ENCODE measurements at regions not wholly inside any gene's neighbourhood (a gene's known extent, or its start where the extent isn't known, plus 50 kb on each side); places are given as distances from the start of the nearest gene placed in this dataset.

- no peak overlapping the region for H3K4me3 ChIP-seq (ENCODE audit: low read depth, low read length)
- CTCF ChIA-PET, result interaction anchor here (1.6 kb wide), 1 partner anchor 11 kb away, joined by 4 read pairs; no protein-coding TSS in a partner anchor
- no peak for DNase-seq (ENCODE audit: low read depth, low spot score)
- TF ChIP-seq, protein P1, sequence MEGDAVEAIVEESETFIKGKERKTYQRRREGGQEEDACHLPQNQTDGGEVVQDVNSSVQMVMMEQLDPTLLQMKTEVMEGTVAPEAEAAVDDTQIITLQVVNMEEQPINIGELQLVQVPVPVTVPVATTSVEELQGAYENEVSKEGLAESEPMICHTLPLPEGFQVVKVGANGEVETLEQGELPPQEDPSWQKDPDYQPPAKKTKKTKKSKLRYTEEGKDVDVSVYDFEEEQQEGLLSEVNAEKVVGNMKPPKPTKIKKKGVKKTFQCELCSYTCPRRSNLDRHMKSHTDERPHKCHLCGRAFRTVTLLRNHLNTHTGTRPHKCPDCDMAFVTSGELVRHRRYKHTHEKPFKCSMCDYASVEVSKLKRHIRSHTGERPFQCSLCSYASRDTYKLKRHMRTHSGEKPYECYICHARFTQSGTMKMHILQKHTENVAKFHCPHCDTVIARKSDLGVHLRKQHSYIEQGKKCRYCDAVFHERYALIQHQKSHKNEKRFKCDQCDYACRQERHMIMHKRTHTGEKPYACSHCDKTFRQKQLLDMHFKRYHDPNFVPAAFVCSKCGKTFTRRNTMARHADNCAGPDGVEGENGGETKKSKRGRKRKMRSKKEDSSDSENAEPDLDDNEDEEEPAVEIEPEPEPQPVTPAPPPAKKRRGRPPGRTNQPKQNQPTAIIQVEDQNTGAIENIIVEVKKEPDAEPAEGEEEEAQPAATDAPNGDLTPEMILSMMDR (IDR thresholded peaks at IDR 0.05; ENCODE audit: insufficient read depth, low read length, missing control alignments), result no peak
- POLR2A ChIA-PET, result no interaction called here
Measured at GRCh38 chr21:43330306-43330881, 96.5 kb downstream of the SIK1 start.

GRCh38 chr21:43329711-43330269, 97.1 kb downstream of the SIK1 start:
- DNase-seq (ENCODE audit: low read depth, low spot score), result no peak
- no peak overlapping the region for H3K4me3 ChIP-seq (ENCODE audit: low read depth, low read length)
- TF ChIP-seq, protein P1 (IDR thresholded peaks at IDR 0.05; ENCODE audit: insufficient read depth, low read length, missing control alignments), result no peak
- CTCF ChIA-PET, result interaction anchor here (0.9 to 1.6 kb wide), 3 partner anchors 10 to 315 kb away, joined by 3 to 5 read pairs (median 4); no protein-coding TSS in a partner anchor
- POLR2A ChIA-PET, result no interaction called here

GRCh38 chr21:43328958-43329691, 97.8 kb downstream of the SIK1 start:
- CTCF ChIA-PET, result interaction anchor here (0.9 to 1.6 kb wide), 4 partner anchors 10 to 316 kb away, joined by 3 to 5 read pairs (median 4); no protein-coding TSS in a partner anchor
- TF ChIP-seq, protein P1 (IDR thresholded peaks at IDR 0.05; ENCODE audit: insufficient read depth, low read length, missing control alignments), result no peak
- no peak overlapping the region for H3K4me3 ChIP-seq (ENCODE audit: low read depth, low read length)
- no peak for DNase-seq (ENCODE audit: low read depth, low spot score)
- POLR2A ChIA-PET, result no interaction called here

DNA sequence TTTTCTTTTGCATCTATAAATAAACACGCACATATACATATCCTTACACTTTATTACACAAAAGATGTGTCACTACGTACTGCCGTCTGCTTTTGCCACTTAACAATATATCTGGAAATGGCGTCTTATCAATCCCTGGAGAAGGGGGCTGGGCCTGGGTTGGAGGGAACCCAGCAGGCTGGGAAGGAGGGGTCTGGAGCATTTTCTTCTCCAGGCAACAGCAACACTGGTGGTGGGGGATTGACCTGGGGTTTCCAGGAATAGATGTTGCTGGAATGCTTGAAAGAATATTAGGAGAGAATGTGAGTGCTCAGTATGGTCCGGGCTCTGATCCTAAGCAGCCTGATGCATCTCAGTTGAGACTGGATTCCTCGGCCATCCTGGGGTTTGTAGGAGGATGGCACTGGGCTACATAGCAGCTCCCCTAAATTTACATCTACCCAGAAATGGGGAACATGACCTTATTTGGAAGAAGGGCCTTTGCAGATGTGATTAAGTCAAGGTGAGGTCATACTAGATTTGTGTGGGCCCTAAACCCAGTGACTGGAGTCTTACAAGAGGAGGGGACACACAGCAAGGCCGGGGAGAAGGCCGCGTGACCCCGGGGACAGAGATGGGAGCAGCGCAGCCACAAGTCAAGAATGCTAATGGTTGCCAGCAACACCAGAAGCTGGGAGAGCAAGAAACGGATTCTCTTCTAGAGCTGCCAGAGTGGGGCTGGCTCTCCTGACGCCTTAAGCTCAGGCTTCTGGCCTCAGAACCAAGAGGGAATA, 98.6 kb downstream of the SIK1 start:
- CTCF ChIA-PET, result interaction anchor here (0.8 to 1.6 kb wide), 4 partner anchors 9 to 59 kb away, joined by 3 to 4 read pairs (median 4); no protein-coding TSS in a partner anchor
- POLR2A ChIA-PET, result no interaction called here
- no peak for DNase-seq (ENCODE audit: low read depth, low spot score)
- TF ChIP-seq, protein P1 (IDR thresholded peaks at IDR 0.05; ENCODE audit: insufficient read depth, low read length, missing control alignments), result no peak
- no peak overlapping the region for H3K4me3 ChIP-seq (ENCODE audit: low read depth, low read length)

DNA sequence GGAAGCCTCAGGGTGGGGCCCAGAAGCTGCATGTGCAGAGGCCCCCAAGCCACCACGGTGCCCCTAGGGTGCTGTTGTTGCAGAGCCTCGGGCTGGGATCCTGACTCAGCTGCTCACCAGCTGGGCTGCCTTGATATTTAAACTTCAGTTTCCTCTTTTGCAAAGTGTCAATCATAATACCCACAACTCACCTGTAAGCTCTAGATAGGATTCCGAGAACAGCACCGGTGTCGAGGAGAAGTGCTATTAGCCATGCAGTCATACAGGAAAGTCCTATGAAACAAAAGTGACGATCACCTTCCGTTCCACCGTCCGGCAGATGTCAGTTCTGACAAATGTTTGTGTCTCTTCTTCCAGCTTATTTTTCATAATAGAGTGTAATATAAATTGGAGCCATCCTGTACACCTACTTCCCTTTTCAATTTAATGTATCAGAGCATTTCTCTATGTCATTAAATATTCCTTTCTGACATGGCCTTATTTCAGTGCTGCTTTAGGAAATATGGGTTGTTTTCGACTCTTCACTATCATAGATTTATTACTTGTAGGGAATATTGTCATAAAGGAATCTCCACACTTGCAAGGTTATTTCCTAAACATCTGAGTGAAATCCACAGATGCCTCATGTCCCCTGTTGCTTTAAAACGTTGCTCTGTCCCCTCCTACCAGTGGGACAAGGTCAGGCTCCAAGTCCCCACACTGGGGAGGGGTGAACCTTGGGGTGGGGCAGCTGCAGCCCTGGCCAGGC, 100.8 kb downstream of the SIK1 start:
- POLR2A ChIA-PET, result no interaction called here

More for the DNA sequence above, 100.8 kb downstream of the SIK1 start:
- DNase-seq (ENCODE audit: low read depth, low spot score), result no peak
- H3K4me3 ChIP-seq (ENCODE audit: low read depth, low read length), result no peak overlapping the region
- TF ChIP-seq, protein P1 (IDR thresholded peaks at IDR 0.05; ENCODE audit: insufficient read depth, low read length, missing control alignments), result no peak
- CTCF ChIA-PET, result no interaction called here
